Chondrocyte (in vitro differentiated cells): ENCODE measurements at regions not wholly inside any gene's neighbourhood (a gene's known extent, or its start where the extent isn't known, plus 50 kb on each side); places are given as distances from the start of the nearest gene placed in this dataset.

Source experiments
- DNase-seq: peaks from one replicate; pipeline ENCODE4 v3.0.0; 2021; ENCODE audit warnings: mixed read lengths, low spot score
- H3K27ac Mint-ChIP-seq: one replicate; pipeline ENCODE4 v1.8.0; 2021; ENCODE audit warnings: mild to moderate bottlenecking, moderate library complexity, mixed read lengths; ENCODE audit not compliant: unreplicated experiment
- H3K27me3 Mint-ChIP-seq: 2 replicates; pipeline ENCODE4 v1.8.0; 2021; ENCODE audit warnings: low read depth, mixed read lengths
- H3K36me3 Mint-ChIP-seq: 2 replicates; pipeline ENCODE4 v1.8.0; 2021; ENCODE audit warnings: low read depth, mixed read lengths
- H3K4me1 Mint-ChIP-seq: 2 replicates; pipeline ENCODE4 v1.8.0; 2021; ENCODE audit warnings: low read depth, mild to moderate bottlenecking, mixed read lengths
- H3K4me3 Mint-ChIP-seq: one replicate; pipeline ENCODE4 v1.8.0; 2021; ENCODE audit warnings: mild to moderate bottlenecking, moderate library complexity, mixed read lengths; ENCODE audit not compliant: unreplicated experiment
- H3K9me3 Mint-ChIP-seq: 2 replicates; pipeline ENCODE4 v1.8.0; 2021; ENCODE audit warnings: low read depth, mixed read lengths
- TF ChIP-seq, protein P1 (sequence below): fragments of 200-600 bp; sonication (generic); IDR thresholded peaks from 2 replicates; pipeline ENCODE4 v1.5.0; 2021; ENCODE audit warnings: antibody characterized with exemption, mild to moderate bottlenecking, moderate library complexity

DNA sequence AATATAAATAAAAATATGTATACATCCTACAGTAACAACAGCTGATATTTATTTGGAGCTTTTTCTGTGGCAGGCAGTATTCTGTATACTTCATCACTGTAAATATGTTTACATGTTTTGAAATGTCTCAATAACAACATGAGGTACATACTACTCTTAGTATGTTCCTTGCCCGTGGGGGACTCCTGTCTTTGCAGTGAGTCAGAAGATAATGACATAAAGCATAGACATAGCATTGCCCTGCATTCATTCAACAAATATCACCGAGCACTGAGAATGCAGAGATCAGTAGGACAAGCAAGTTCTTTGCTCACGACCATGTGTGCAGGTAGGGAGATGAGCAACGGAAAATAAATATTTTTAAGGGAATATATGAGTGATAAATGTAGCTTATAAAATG is 246.5 kb downstream of the LTN1 start:
- Mint-ChIP-seq H3K9me3 (no peaks in the 10 kb centered on the region), H3K4me1 (peaks cover 5% of the 10 kb centered on the region)
- DNase-seq: no peak

DNA sequence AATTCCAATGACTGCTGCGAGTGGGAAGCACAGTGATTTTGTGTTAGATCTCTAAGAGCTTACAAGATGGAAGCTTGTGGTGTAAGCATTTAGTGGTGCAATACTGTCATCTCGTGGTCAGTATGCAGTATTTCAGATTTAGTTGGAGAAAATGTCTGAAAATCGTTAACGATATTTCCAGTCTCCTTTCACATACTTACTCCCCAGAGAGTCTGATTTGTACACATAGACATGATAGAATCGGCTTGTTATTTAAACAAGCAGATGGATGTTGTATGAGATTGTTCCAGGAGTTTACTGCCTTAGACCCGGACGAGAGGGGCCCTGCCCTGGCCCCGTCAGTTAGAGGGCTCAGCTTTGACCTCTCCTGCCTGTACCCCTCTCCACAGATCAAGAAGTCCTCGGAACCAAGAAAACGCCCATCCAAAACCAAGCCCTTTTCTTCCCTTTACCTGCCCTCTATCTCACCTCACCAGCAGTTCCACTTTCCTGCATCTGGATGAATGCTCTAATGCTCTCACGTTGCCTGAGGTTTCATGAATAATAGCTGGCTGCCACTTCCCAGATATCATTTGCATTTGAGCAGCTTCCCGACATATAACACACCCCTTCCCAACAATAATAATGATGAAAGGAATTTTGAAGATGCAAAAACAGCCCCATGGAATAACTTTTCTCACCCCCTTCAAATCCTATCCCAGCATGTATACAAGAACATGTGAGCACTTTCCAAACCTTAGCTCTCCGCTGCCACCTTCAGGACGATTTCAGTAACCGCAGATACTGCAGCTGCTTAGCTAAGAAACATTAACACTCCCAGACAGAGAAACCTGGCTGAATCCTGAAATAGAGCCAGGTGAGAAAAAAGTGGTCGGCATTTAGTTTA is 247.3 kb downstream of the LTN1 start:
- peaks cover 5% of the 10 kb centered on the region for H3K4me1 Mint-ChIP-seq
- peaks cover 6% of the 10 kb centered on the region for H3K27me3 Mint-ChIP-seq
- no peaks in the 10 kb centered on the region for H3K9me3 Mint-ChIP-seq
- H3K36me3 Mint-ChIP-seq: no peaks in the 10 kb centered on the region
- TF ChIP-seq, protein P1, sequence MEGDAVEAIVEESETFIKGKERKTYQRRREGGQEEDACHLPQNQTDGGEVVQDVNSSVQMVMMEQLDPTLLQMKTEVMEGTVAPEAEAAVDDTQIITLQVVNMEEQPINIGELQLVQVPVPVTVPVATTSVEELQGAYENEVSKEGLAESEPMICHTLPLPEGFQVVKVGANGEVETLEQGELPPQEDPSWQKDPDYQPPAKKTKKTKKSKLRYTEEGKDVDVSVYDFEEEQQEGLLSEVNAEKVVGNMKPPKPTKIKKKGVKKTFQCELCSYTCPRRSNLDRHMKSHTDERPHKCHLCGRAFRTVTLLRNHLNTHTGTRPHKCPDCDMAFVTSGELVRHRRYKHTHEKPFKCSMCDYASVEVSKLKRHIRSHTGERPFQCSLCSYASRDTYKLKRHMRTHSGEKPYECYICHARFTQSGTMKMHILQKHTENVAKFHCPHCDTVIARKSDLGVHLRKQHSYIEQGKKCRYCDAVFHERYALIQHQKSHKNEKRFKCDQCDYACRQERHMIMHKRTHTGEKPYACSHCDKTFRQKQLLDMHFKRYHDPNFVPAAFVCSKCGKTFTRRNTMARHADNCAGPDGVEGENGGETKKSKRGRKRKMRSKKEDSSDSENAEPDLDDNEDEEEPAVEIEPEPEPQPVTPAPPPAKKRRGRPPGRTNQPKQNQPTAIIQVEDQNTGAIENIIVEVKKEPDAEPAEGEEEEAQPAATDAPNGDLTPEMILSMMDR: peak; percentile 81
- H3K4me3 Mint-ChIP-seq: no peak overlapping the region
- DNase-seq: no peak
- H3K27ac Mint-ChIP-seq: no peak overlapping the region

More for the DNA sequence above, 246.5 kb downstream of the LTN1 start:
- TF ChIP-seq, protein P1: no peak
- H3K36me3 Mint-ChIP-seq: no peaks in the 10 kb centered on the region
- H3K4me3 Mint-ChIP-seq: no peak overlapping the region
- H3K27me3 Mint-ChIP-seq: peaks cover 6% of the 10 kb centered on the region
- no peak overlapping the region for H3K27ac Mint-ChIP-seq

DNA sequence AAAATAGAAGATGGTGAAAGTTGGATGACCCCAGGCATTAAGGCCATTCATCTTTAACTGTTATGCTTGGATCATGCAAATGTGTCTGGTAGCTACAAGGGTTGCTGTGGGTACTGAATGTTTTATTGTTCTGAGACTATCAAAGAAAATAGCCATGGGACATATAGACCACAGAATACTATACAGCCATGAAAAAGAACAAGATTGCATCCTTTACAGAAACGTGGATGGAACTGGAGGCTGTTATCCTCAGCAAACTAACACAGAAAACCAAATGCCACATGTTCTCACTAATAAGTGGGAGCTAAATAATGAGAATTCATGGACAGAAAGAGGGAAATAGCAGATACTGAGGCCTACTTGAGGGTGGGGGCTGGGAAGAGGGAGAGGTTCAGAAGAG is 249.0 kb downstream of the LTN1 start:
- TF ChIP-seq, protein P1: no peak
- Mint-ChIP-seq H3K27me3 (peaks cover 6% of the 10 kb centered on the region), H3K4me1 (peaks cover 9% of the 10 kb centered on the region), H3K9me3 (no peaks in the 10 kb centered on the region), H3K27ac (no peak overlapping the region), H3K36me3 (no peaks in the 10 kb centered on the region), H3K4me3 (no peak overlapping the region)
- no peak for DNase-seq

DNA sequence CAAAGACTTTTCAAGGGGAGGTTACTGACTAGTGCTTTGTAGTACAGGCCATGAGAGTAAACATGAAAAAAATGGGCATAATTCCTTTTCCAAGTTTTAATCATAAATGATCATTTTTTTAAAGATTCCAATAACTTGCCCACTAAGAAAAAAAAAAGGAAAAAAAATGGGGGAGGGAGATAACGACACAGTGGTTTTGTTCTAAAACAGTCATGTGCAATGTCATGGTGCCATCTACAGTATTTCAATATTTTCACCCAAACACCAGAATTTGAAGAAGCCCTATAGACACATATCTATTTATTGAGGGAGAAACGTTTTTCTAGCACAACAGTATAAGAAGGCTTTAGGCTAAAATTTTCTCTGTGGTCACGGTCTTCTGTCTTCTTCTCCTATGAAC is 250.2 kb downstream of the LTN1 start:
- H3K4me3 Mint-ChIP-seq: no peak overlapping the region
- no peaks in the 10 kb centered on the region for H3K9me3 Mint-ChIP-seq
- no peak for DNase-seq
- TF ChIP-seq, protein P1: peak; percentile 82
- no peaks in the 10 kb centered on the region for H3K36me3 Mint-ChIP-seq
- peaks cover 3% of the 10 kb centered on the region for H3K27me3 Mint-ChIP-seq
- no peak overlapping the region for H3K27ac Mint-ChIP-seq
- peaks cover 12% of the 10 kb centered on the region for H3K4me1 Mint-ChIP-seq

DNA sequence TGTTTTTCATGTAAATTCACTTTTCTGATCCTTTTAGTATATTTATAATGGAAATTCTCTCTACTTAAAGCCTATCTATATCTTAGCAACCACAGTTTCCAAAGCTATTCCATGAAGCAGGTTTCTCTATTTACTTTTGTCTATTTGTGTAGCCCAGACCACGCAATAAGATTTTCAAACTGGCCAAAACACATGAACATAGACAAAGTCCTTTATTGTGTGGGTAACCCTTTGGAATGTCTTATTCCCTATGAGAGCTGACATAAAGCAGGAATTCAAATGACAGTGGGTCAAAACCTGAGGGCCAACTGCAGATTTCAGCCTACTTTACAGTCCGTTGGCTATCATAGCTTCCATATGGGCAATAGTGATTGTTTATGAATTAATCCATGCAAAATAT is 252.6 kb downstream of the LTN1 start:
- H3K36me3 Mint-ChIP-seq: no peaks in the 10 kb centered on the region
- H3K27ac Mint-ChIP-seq: no peak overlapping the region
- no peak for DNase-seq
- H3K4me1 Mint-ChIP-seq: peaks cover 14% of the 10 kb centered on the region
- TF ChIP-seq, protein P1: no peak
- no peaks in the 10 kb centered on the region for H3K9me3 Mint-ChIP-seq
- H3K4me3 Mint-ChIP-seq: no peak overlapping the region
- no peaks in the 10 kb centered on the region for H3K27me3 Mint-ChIP-seq
